Erythroblast (primary cell): ENCODE measurements at regions not wholly inside any gene's neighbourhood (a gene's known extent, or its start where the extent isn't known, plus 50 kb on each side); places are given as distances from the start of the nearest gene placed in this dataset.

Experiments
- DNase-seq, 2 experiments: peaks; one replicate each; lab custom pipeline; 2025; lab: John Stamatoyannopoulos, UW
- GATA1 ChIP-seq: IDR thresholded peaks from 2 replicates; pipeline ENCODE4 v1.6.1; 2011; ENCODE audit warnings: low read depth, mild to moderate bottlenecking, control low read depth, low read length, moderate library complexity
- POLR2A ChIP-seq: IDR thresholded peaks from 2 replicates; pipeline ENCODE4 v1.6.1; 2011; ENCODE audit warnings: mild to moderate bottlenecking, low read length

- no peak for TF ChIP-seq POLR2A
- DNase-seq = no peak
Observed at GRCh38 chr12:42976122-42976521, 386.6 kb upstream of the PRICKLE1 start.

GRCh38 chr12:42969355-42969754 is 379.8 kb upstream of the PRICKLE1 start:
- no peak for DNase-seq
- TF ChIP-seq POLR2A (no peak), GATA1 (no peak)

GRCh38 chr12:42968426-42968825 is 378.9 kb upstream of the PRICKLE1 start:
- no peak for TF ChIP-seq GATA1
- no peak for TF ChIP-seq POLR2A
- DNase-seq = no peak

- no peak for DNase-seq
- TF ChIP-seq POLR2A (no peak), GATA1 (no peak)
Observed at GRCh38 chr12:42967850-42968249, 378.3 kb upstream of the PRICKLE1 start.

- DNase-seq = no peak
- no peak for TF ChIP-seq POLR2A
- TF ChIP-seq GATA1 = no peak
Observed at GRCh38 chr12:42963988-42964387, 374.4 kb upstream of the PRICKLE1 start.

GRCh38 chr12:42962384-42962783 is 372.8 kb upstream of the PRICKLE1 start:
- TF ChIP-seq GATA1 = no peak
- peak in 1 of 2 experiments; percentile 49 for DNase-seq

- TF ChIP-seq GATA1 (no peak), POLR2A (no peak)
- no peak for DNase-seq
Observed at GRCh38 chr12:42961395-42961794, 371.8 kb upstream of the PRICKLE1 start.

- no peak for DNase-seq
- no peak for TF ChIP-seq GATA1
- TF ChIP-seq POLR2A = no peak
Observed at GRCh38 chr12:42960087-42960527, 370.6 kb upstream of the PRICKLE1 start.

GRCh38 chr12:42958291-42958674 is 368.7 kb upstream of the PRICKLE1 start:
- no peak for DNase-seq
- no peak for TF ChIP-seq POLR2A
- TF ChIP-seq GATA1 = no peak

- DNase-seq = no peak
- TF ChIP-seq GATA1 = no peak
- no peak for TF ChIP-seq POLR2A
Observed at GRCh38 chr12:42957561-42958290, 368.2 kb upstream of the PRICKLE1 start.

GRCh38 chr12:42957136-42957535 is 367.6 kb upstream of the PRICKLE1 start:
- no peak for TF ChIP-seq GATA1
- TF ChIP-seq POLR2A = no peak
- no peak for DNase-seq

- no peak for DNase-seq
- TF ChIP-seq POLR2A = no peak
Observed at GRCh38 chr12:42953021-42953420, 363.5 kb upstream of the PRICKLE1 start.

GRCh38 chr12:42946871-42947381 is 357.4 kb upstream of the PRICKLE1 start:
- no peak for DNase-seq
- no peak for TF ChIP-seq GATA1
- no peak for TF ChIP-seq POLR2A

GRCh38 chr12:42945927-42946326 is 356.4 kb upstream of the PRICKLE1 start:
- no peak for DNase-seq
- no peak for TF ChIP-seq POLR2A
- TF ChIP-seq GATA1 = no peak

GRCh38 chr12:42944516-42944915 is 355.0 kb upstream of the PRICKLE1 start:
- TF ChIP-seq POLR2A = no peak
- no peak for TF ChIP-seq GATA1

More at GRCh38 chr12:42944516-42944915, 355.0 kb upstream of the PRICKLE1 start:
- no peak for DNase-seq
